ENCODE measurements at regions not wholly inside any gene's neighbourhood (a gene's known extent, or its start where the extent isn't known, plus 50 kb on each side); places are given as distances from the start of the nearest gene placed in this dataset.

GRCh38 chr3:144317961-144318360 is 346.3 kb downstream of the DIPK2A start:
- H3K79me2 ChIP-seq (ENCODE audit: control insufficient read depth, insufficient read depth, low read length), result no peaks in the 10 kb centered on the region
- dilution Hi-C loops (cut with MboI; ENCODE audit: extremely low pct_ligation_motif_present, low sequenced_read_pairs), result no loop called here

GRCh38 chr3:144324076-144324475 is 352.5 kb downstream of the DIPK2A start:
- Histone ChIP-seq H3K9me1 (ENCODE audit: control insufficient read depth, extremely low read depth, insufficient read depth, low read length) (no peaks in the 10 kb centered on the region), H3K4me1 (ENCODE audit: control insufficient read depth, extremely low read depth, insufficient read depth, low read length) (peaks cover 4% of the 10 kb centered on the region), H3K4me3 (ENCODE audit: control insufficient read depth in 2 of 3, extremely low read depth in 1 of 3, insufficient read depth in 2 of 3, low read depth in 1 of 3, low read length in 3 of 3) (no peak overlapping the region), H3K4me2 (ENCODE audit: control insufficient read depth, extremely low read depth, insufficient read depth, low read depth, low read length) (no peak overlapping the region), H3K79me2 (ENCODE audit: control insufficient read depth, insufficient read depth, low read length) (no peaks in the 10 kb centered on the region), H3K9ac (ENCODE audit: control insufficient read depth, extremely low read depth, insufficient read depth, low read length) (no peak overlapping the region), H3K36me3 (ENCODE audit: control insufficient read depth in 2 of 2, extremely low read depth in 1 of 2, insufficient read depth in 2 of 2, low read length in 2 of 2) (no peaks in the 10 kb centered on the region), H2AFZ (ENCODE audit: control insufficient read depth, low read length) (no peak overlapping the region), H3K27ac (ENCODE audit: control insufficient read depth, insufficient read depth, low read length) (no peak overlapping the region), H4K20me1 (ENCODE audit: control insufficient read depth, extremely low read depth, insufficient read depth, low read length) (no peaks in the 10 kb centered on the region), H3K27me3 (ENCODE audit: control insufficient read depth, extremely low read depth, insufficient read depth, low read length) (no peaks in the 10 kb centered on the region), H3K9me3 (ENCODE audit: control insufficient read depth, low read depth, low read length) (no peaks in the 10 kb centered on the region)
- dilution Hi-C loops (cut with MboI; ENCODE audit: extremely low pct_ligation_motif_present, low sequenced_read_pairs), result no loop called here
- FAIRE-seq (no peak), DNase-seq (ENCODE audit: low read depth, low spot score) (no peak)
- no peak for TF ChIP-seq CTCF (optimal IDR thresholded peaks at IDR 0.05 in 1 of 3, IDR thresholded peaks at IDR 0.05 in 1 of 3, conservative IDR thresholded peaks at IDR 0.05 in 1 of 3; ENCODE audit: extremely low read depth in 1 of 3, insufficient read depth in 2 of 3, low read length in 3 of 3)
- no peak for TF ChIP-seq EZH2 (IDR thresholded peaks at IDR 0.05; ENCODE audit: low read length)

More at GRCh38 chr3:144317961-144318360, 346.3 kb downstream of the DIPK2A start:
- Histone ChIP-seq H3K27me3 (ENCODE audit: control insufficient read depth, extremely low read depth, insufficient read depth, low read length) (no peaks in the 10 kb centered on the region), H3K4me3 (ENCODE audit: control insufficient read depth in 2 of 3, extremely low read depth in 1 of 3, insufficient read depth in 2 of 3, low read depth in 1 of 3, low read length in 3 of 3) (no peak overlapping the region), H2AFZ (ENCODE audit: control insufficient read depth, low read length) (no peak overlapping the region), H3K9me3 (ENCODE audit: control insufficient read depth, low read depth, low read length) (no peaks in the 10 kb centered on the region), H3K36me3 (ENCODE audit: control insufficient read depth in 2 of 2, extremely low read depth in 1 of 2, insufficient read depth in 2 of 2, low read length in 2 of 2) (no peaks in the 10 kb centered on the region), H3K4me1 (ENCODE audit: control insufficient read depth, extremely low read depth, insufficient read depth, low read length) (no peaks in the 10 kb centered on the region), H3K9ac (ENCODE audit: control insufficient read depth, extremely low read depth, insufficient read depth, low read length) (no peak overlapping the region), H3K27ac (ENCODE audit: control insufficient read depth, insufficient read depth, low read length) (no peak overlapping the region), H3K9me1 (ENCODE audit: control insufficient read depth, extremely low read depth, insufficient read depth, low read length) (no peaks in the 10 kb centered on the region), H4K20me1 (ENCODE audit: control insufficient read depth, extremely low read depth, insufficient read depth, low read length) (no peaks in the 10 kb centered on the region), H3K4me2 (ENCODE audit: control insufficient read depth, extremely low read depth, insufficient read depth, low read depth, low read length) (no peak overlapping the region)
- no peak for TF ChIP-seq EZH2 (IDR thresholded peaks at IDR 0.05; ENCODE audit: low read length)
- TF ChIP-seq CTCF (optimal IDR thresholded peaks at IDR 0.05 in 1 of 3, IDR thresholded peaks at IDR 0.05 in 1 of 3, conservative IDR thresholded peaks at IDR 0.05 in 1 of 3; ENCODE audit: extremely low read depth in 1 of 3, insufficient read depth in 2 of 3, low read length in 3 of 3), result no peak
- no peak for DNase-seq (ENCODE audit: low read depth, low spot score)
- FAIRE-seq, result no peak
